ENCODE measurements at regions not wholly inside any gene's neighbourhood (a gene's known extent, or its start where the extent isn't known, plus 50 kb on each side); places are given as distances from the start of the nearest gene placed in this dataset.

GRCh38 chr4:107453987-107454386, 266.0 kb downstream of the PAPSS1 start:
- no peaks in the 10 kb centered on the region for H3K79me1 ChIP-seq (ENCODE audit: low read depth in 1 of 2, low read length in 2 of 2)
- no CpG with 5 or more reads among the region's 2 CpGs for WGBS, 2 experiments (ENCODE audit: extremely low coverage in 2 of 2, insufficient read length in 1 of 2)
- POLR2A ChIA-PET (ENCODE audit: unreplicated experiment) = no interaction called here

More at GRCh38 chr4:107453987-107454386, 266.0 kb downstream of the PAPSS1 start:
- H2BK20ac ChIP-seq (ENCODE audit: low read depth, low read length) = no peak overlapping the region
- no peaks in the 10 kb centered on the region for H3K27me3 ChIP-seq (ENCODE audit: control insufficient read depth, insufficient read depth, low read length)
- no peak overlapping the region for H3K23ac ChIP-seq (ENCODE audit: low read depth, low read length)
- H2AFZ ChIP-seq (replicated peaks; ENCODE audit: low read length, poor library complexity) = no peak overlapping the region
- H4K91ac ChIP-seq (ENCODE audit: insufficient read depth, low read depth, low read length) = no peak overlapping the region
- H3K9ac ChIP-seq (ENCODE audit: low read depth, low read length) = no peak overlapping the region
- H2BK120ac ChIP-seq (ENCODE audit: low read depth, low read length) = no peak overlapping the region
- no peaks in the 10 kb centered on the region for H4K20me1 ChIP-seq (ENCODE audit: insufficient read depth, low read length)
- no peak overlapping the region for H3K4me3 ChIP-seq (ENCODE audit: insufficient read depth, low read depth, low read length)
- H2BK5ac ChIP-seq (ENCODE audit: low read depth, low read length, poor library complexity, severe bottlenecking) = no peak overlapping the region
- no peak overlapping the region for H2AK9ac ChIP-seq (replicated peaks; ENCODE audit: low read depth, low read length, poor library complexity)
- dilution Hi-C loops (cut with HindIII; ENCODE audit: low sequenced_read_pairs, unreplicated experiment) = no loop called here
- H2AK5ac ChIP-seq (ENCODE audit: low read depth, low read length) = no peak overlapping the region
- H3K9me3 ChIP-seq (ENCODE audit: control insufficient read depth, insufficient read depth, low read length) = no peaks in the 10 kb centered on the region
- H3K9me1 ChIP-seq (ENCODE audit: insufficient read depth, low read length) = no peaks in the 10 kb centered on the region
- no peak overlapping the region for H4K8ac ChIP-seq (ENCODE audit: low read depth in 2 of 2, low read length in 2 of 2)
- no TSS peak for BruUV-seq (replicated peaks)
- intact Hi-C loops (cut with micrococcal nuclease) = no loop called here
- H3K4me2 ChIP-seq (ENCODE audit: low read depth, low read length) = no peak overlapping the region
- H3K14ac ChIP-seq (replicated peaks; ENCODE audit: low read depth, low read length) = no peak overlapping the region
- no peak overlapping the region for H3K27ac ChIP-seq (ENCODE audit: insufficient read depth, low read length)
- H3K4me1 ChIP-seq (ENCODE audit: control insufficient read depth, insufficient read depth, low read length) = no peaks in the 10 kb centered on the region
- ATAC-seq (ENCODE audit: low read depth) (no peak), DNase-seq (no peak)
- H3K18ac ChIP-seq (ENCODE audit: low read depth, low read length) = no peak overlapping the region
- CTCF ChIA-PET = no interaction called here
- H2BK15ac ChIP-seq (ENCODE audit: low read depth, low read length) = no peak overlapping the region
- H4K5ac ChIP-seq (ENCODE audit: low read depth, low read length) = no peak overlapping the region
- H3K56ac ChIP-seq (ENCODE audit: extremely low read depth, insufficient read depth, low read length) = no peak overlapping the region
- in situ Hi-C loops (cut with MboI; ENCODE audit: low sequenced_read_pairs) = no loop called here
- no peak overlapping the region for H3K4ac ChIP-seq (ENCODE audit: low read depth, low read length)
- H3K36me3 ChIP-seq (ENCODE audit: control insufficient read depth, insufficient read depth, low read length) = no peaks in the 10 kb centered on the region
- TF ChIP-seq MAFK (IDR thresholded peaks at IDR 0.05; ENCODE audit: low read depth, low read length) (no peak), MXI1 (IDR thresholded peaks at IDR 0.05; ENCODE audit: borderline replicate concordance, low read depth, low read length) (no peak), USF2 (IDR thresholded peaks at IDR 0.05; ENCODE audit: low read depth, low read length) (no peak), CEBPB (IDR thresholded peaks at IDR 0.05; ENCODE audit: low read depth, low read length) (no peak)
